Activated B cell treated with CpG ODN at 0.5 μM for 24 hours (primary cell): ENCODE measurements at regions not wholly inside any gene's neighbourhood (a gene's known extent, or its start where the extent isn't known, plus 50 kb on each side); places are given as distances from the start of the nearest gene placed in this dataset.

Experiments used
- ATAC-seq: fragments of 200-7000 bp; cut with Tn5 transposase; one replicate; pipeline ENCODE4 v1.10.0; 2021; ENCODE audit warnings: low read depth, mild to moderate bottlenecking, moderate library complexity
- CTCF ChIA-PET: fragments of 350-600 bp; sonication (Branson Sonifier 250); formaldehyde crosslinking; loops from one replicate; lab custom pipeline; 2021; ENCODE audit warnings: antibody characterized with exemption; lab: Charles Lee
- POLR2A ChIA-PET: fragments of 350-600 bp; sonication (Branson Sonifier 250); formaldehyde crosslinking; loops from one replicate; lab custom pipeline; 2021; ENCODE audit warnings: antibody characterized with exemption; lab: Charles Lee
- DNase-seq: peaks from one replicate; pipeline ENCODE4 v3.0.0; 2022
- H3K27ac Mint-ChIP-seq: one replicate; pipeline ENCODE4 v1.8.0; 2020; ENCODE audit warnings: mixed read lengths
- H3K27me3 Mint-ChIP-seq: one replicate; pipeline ENCODE4 v1.8.0; 2021; ENCODE audit warnings: mixed read lengths
- H3K36me3 Mint-ChIP-seq: one replicate; pipeline ENCODE4 v1.8.0; 2021; ENCODE audit warnings: low read depth, mixed read lengths
- H3K4me1 Mint-ChIP-seq: one replicate; pipeline ENCODE4 v1.8.0; 2021; ENCODE audit warnings: mixed read lengths
- H3K4me3 Mint-ChIP-seq: one replicate; pipeline ENCODE4 v1.8.0; 2020; ENCODE audit warnings: mild to moderate bottlenecking, mixed read lengths
- H3K9me3 Mint-ChIP-seq: one replicate; pipeline ENCODE4 v1.8.0; 2020; ENCODE audit warnings: mixed read lengths
- CTCF ChIP-seq: fragments of 200-600 bp; IDR thresholded peaks from one replicate; pipeline ENCODE4 v1.8.0; 2022; ENCODE audit warnings: antibody characterized with exemption, mild to moderate bottlenecking
- intact Hi-C: fragments of 100-400 bp; cut with micrococcal nuclease; formaldehyde crosslinking; loops from one replicate; pipeline ENCODE4 v1.15.1; 2024

- TF ChIP-seq CTCF: no peak
- no peaks in the 10 kb centered on the region for H3K36me3 Mint-ChIP-seq
- H3K27me3 Mint-ChIP-seq: no peaks in the 10 kb centered on the region
- ATAC-seq (no peak), DNase-seq (no peak)
- H3K4me3 Mint-ChIP-seq: no peak overlapping the region
- CTCF ChIA-PET: no interaction called here
- H3K4me1 Mint-ChIP-seq: no peaks in the 10 kb centered on the region
- peaks cover 4% of the 10 kb centered on the region for H3K9me3 Mint-ChIP-seq
- POLR2A ChIA-PET: no interaction called here
- H3K27ac Mint-ChIP-seq: no peak overlapping the region
- intact Hi-C loops: no loop called here
These were observed 958.9 kb downstream of the RPA4 start for GRCh38 chrX:97842468-97843199.

DNA sequence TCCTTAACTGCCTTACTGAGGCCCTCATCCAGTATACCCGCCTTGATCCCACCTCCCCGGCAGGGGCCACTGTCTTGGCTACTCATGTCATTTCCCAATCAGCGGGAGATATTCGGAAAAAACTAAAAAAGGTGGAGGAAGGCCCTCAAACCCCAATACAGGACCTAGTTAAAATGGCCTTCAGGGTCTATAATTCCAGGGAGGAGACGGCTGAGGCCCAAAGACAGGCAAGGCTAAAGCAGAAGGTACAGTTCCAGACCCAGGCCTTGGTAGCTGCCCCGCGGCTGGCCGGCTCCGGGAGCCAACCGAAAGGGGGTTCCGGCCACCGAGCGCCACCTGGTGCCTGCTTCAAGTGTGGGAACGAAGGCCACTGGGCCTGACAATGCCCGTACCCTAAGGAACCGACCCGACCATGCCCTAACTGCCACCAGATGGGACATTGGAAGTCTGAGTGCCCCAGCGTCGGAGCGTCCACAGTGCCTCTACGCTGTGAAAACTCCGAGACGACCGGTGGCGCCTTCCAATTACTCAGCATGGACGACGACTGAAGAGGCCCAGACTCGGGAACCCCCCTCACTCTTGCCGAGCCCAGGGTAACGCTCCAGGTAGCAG is 959.6 kb downstream of the RPA4 start:
- ChIA-PET CTCF (no interaction called here), POLR2A (no interaction called here)
- Mint-ChIP-seq H3K9me3 (peaks cover 6% of the 10 kb centered on the region), H3K27ac (no peak overlapping the region), H3K4me1 (no peaks in the 10 kb centered on the region), H3K27me3 (no peaks in the 10 kb centered on the region), H3K36me3 (no peaks in the 10 kb centered on the region), H3K4me3 (no peak overlapping the region)
- ATAC-seq (no peak), DNase-seq (no peak)
- intact Hi-C loops: no loop called here
- no peak for TF ChIP-seq CTCF

GRCh38 chrX:97844161-97844560 is 960.5 kb downstream of the RPA4 start:
- intact Hi-C loops: no loop called here

DNA sequence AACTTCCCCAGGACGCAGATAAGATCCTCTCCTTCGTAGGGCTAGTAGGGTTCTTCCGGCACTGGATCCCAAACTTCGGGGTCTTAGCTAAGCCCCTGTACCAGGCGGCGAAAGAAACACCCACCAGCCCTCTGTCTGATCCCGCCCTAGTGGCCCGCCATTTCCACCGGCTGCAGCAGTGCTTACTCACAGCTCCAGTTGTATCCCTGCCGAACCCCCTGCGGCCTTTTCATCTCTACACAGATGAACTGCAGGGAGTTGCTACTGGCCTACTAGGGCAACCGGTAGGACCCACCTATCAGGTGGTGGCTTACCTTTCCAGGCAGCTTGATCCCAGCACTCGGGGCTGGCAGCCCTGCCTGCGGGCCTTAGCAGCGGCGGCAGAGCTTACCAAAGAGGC is 961.2 kb downstream of the RPA4 start:
- CTCF ChIA-PET: no interaction called here
- Mint-ChIP-seq H3K4me1 (no peaks in the 10 kb centered on the region), H3K36me3 (no peaks in the 10 kb centered on the region), H3K27me3 (no peaks in the 10 kb centered on the region), H3K9me3 (peaks cover 7% of the 10 kb centered on the region), H3K27ac (no peak overlapping the region), H3K4me3 (no peak overlapping the region)
- ATAC-seq (no peak), DNase-seq (no peak)
- POLR2A ChIA-PET: no interaction called here
- intact Hi-C loops: no loop called here
- no peak for TF ChIP-seq CTCF

More at GRCh38 chrX:97844161-97844560, 960.5 kb downstream of the RPA4 start:
- DNase-seq (no peak), ATAC-seq (no peak)
- TF ChIP-seq CTCF: no peak
- Mint-ChIP-seq H3K27ac (no peak overlapping the region), H3K36me3 (no peaks in the 10 kb centered on the region), H3K4me3 (no peak overlapping the region), H3K9me3 (peaks cover 7% of the 10 kb centered on the region), H3K4me1 (no peaks in the 10 kb centered on the region), H3K27me3 (no peaks in the 10 kb centered on the region)
- ChIA-PET CTCF (no interaction called here), POLR2A (no interaction called here)

- Mint-ChIP-seq H3K27ac (no peak overlapping the region), H3K36me3 (no peaks in the 10 kb centered on the region), H3K27me3 (no peaks in the 10 kb centered on the region), H3K4me3 (no peak overlapping the region), H3K9me3 (peaks cover 7% of the 10 kb centered on the region), H3K4me1 (no peaks in the 10 kb centered on the region)
- ChIA-PET CTCF (no interaction called here), POLR2A (no interaction called here)
- DNase-seq (no peak), ATAC-seq (no peak)
- TF ChIP-seq CTCF: no peak
- intact Hi-C loops: no loop called here
These were observed 961.7 kb downstream of the RPA4 start for GRCh38 chrX:97845451-97845850.
